SKM-1 treated with dmso at 0.1 percent for 144 hours (cell line): ENCODE measurements at regions not wholly inside any gene's neighbourhood (a gene's known extent, or its start where the extent isn't known, plus 50 kb on each side); places are given as distances from the start of the nearest gene placed in this dataset.
A peak's percentile ranks its signal among the peaks of the same experiment; 100 is the strongest.

Experiments
- DNase-seq: peaks from one replicate; lab custom pipeline; 2025; ENCODE audit not compliant: unreplicated experiment; lab: John Stamatoyannopoulos, UW

- DNase-seq: no peak
Measured at GRCh38 chr11:27193434-27194225, 153.0 kb downstream of the BBOX1 start.

GRCh38 chr11:27192184-27192583 lies 151.6 kb downstream of the BBOX1 start:
- no peak for DNase-seq

- DNase-seq: no peak
Measured at GRCh38 chr11:27191639-27192038, 151.0 kb downstream of the BBOX1 start.

- no peak for DNase-seq
Measured at GRCh38 chr11:27188696-27189095, 148.1 kb downstream of the BBOX1 start.

- DNase-seq: no peak
Measured at GRCh38 chr11:27187848-27188621, 147.4 kb downstream of the BBOX1 start.

GRCh38 chr11:27187075-27187847 lies 146.6 kb downstream of the BBOX1 start:
- DNase-seq: no peak

GRCh38 chr11:27186580-27186979 lies 146.0 kb downstream of the BBOX1 start:
- no peak for DNase-seq

GRCh38 chr11:27184458-27185312 lies 144.1 kb downstream of the BBOX1 start:
- peak; percentile 28 for DNase-seq

- DNase-seq: peak; percentile 46
Measured at GRCh38 chr11:27183672-27184457, 143.2 kb downstream of the BBOX1 start.

GRCh38 chr11:27179334-27179733 lies 138.7 kb downstream of the BBOX1 start:
- DNase-seq: no peak

GRCh38 chr11:27178859-27179258 lies 138.2 kb downstream of the BBOX1 start:
- no peak for DNase-seq
